ENCODE measurements at regions not wholly inside any gene's neighbourhood (a gene's known extent, or its start where the extent isn't known, plus 50 kb on each side); places are given as distances from the start of the nearest gene placed in this dataset.

GRCh38 chr10:130554701-130555410, 418.7 kb downstream of the GLRX3 start:
- DNase-seq (ENCODE audit: low read depth in 2 of 2, low spot score in 1 of 2), result no peak

- DNase-seq (ENCODE audit: low read depth in 2 of 2, low spot score in 1 of 2), result no peak
Measured at GRCh38 chr10:130555411-130555750, 419.2 kb downstream of the GLRX3 start.

GRCh38 chr10:130557181-130557845, 421.1 kb downstream of the GLRX3 start:
- DNase-seq (ENCODE audit: low read depth in 2 of 2, low spot score in 1 of 2), result no peak

GRCh38 chr10:130558746-130559546, 422.8 kb downstream of the GLRX3 start:
- DNase-seq (ENCODE audit: low read depth in 2 of 2, low spot score in 1 of 2), result no peak

GRCh38 chr10:130559547-130559880, 423.3 kb downstream of the GLRX3 start:
- DNase-seq (ENCODE audit: low read depth in 2 of 2, low spot score in 1 of 2), result no peak

- DNase-seq (ENCODE audit: low read depth in 2 of 2, low spot score in 1 of 2), result no peak
Measured at GRCh38 chr10:130560116-130560515, 423.9 kb downstream of the GLRX3 start.

GRCh38 chr10:130560573-130560972, 424.4 kb downstream of the GLRX3 start:
- DNase-seq (ENCODE audit: low read depth in 2 of 2, low spot score in 1 of 2), result no peak

GRCh38 chr10:130561681-130562080, 425.5 kb downstream of the GLRX3 start:
- DNase-seq (ENCODE audit: low read depth in 2 of 2, low spot score in 1 of 2), result no peak

- DNase-seq (ENCODE audit: low read depth in 2 of 2, low spot score in 1 of 2), result no peak
Measured at GRCh38 chr10:130567011-130567410, 430.8 kb downstream of the GLRX3 start.

GRCh38 chr10:130567436-130567835, 431.2 kb downstream of the GLRX3 start:
- DNase-seq (ENCODE audit: low read depth in 2 of 2, low spot score in 1 of 2), result no peak

- DNase-seq (ENCODE audit: low read depth in 2 of 2, low spot score in 1 of 2), result no peak
Measured at GRCh38 chr10:130568246-130568645, 432.1 kb downstream of the GLRX3 start.

- no peak for DNase-seq (ENCODE audit: low read depth in 2 of 2, low spot score in 1 of 2)
Measured at GRCh38 chr10:130570074-130570473, 433.9 kb downstream of the GLRX3 start.

GRCh38 chr10:130571674-130572073, 435.5 kb downstream of the GLRX3 start:
- DNase-seq (ENCODE audit: low read depth in 2 of 2, low spot score in 1 of 2), result no peak

- DNase-seq (ENCODE audit: low read depth in 2 of 2, low spot score in 1 of 2), result no peak
Measured at GRCh38 chr10:130573446-130573845, 437.3 kb downstream of the GLRX3 start.

- no peak for DNase-seq (ENCODE audit: low read depth in 2 of 2, low spot score in 1 of 2)
Measured at GRCh38 chr10:130575756-130576285, 439.6 kb downstream of the GLRX3 start.

GRCh38 chr10:130576427-130576826, 440.2 kb downstream of the GLRX3 start:
- DNase-seq (ENCODE audit: low read depth in 2 of 2, low spot score in 1 of 2), result no peak

- no peak for DNase-seq (ENCODE audit: low read depth in 2 of 2, low spot score in 1 of 2)
Measured at GRCh38 chr10:130577039-130577438, 440.8 kb downstream of the GLRX3 start.

GRCh38 chr10:130578532-130579289, 442.5 kb downstream of the GLRX3 start:
- no peak for DNase-seq (ENCODE audit: low read depth in 2 of 2, low spot score in 1 of 2)

- DNase-seq (ENCODE audit: low read depth in 2 of 2, low spot score in 1 of 2), result no peak
Measured at GRCh38 chr10:130579913-130580312, 443.7 kb downstream of the GLRX3 start.

- no peak for DNase-seq (ENCODE audit: low read depth in 2 of 2, low spot score in 1 of 2)
Measured at GRCh38 chr10:130580975-130581374, 444.8 kb downstream of the GLRX3 start.

GRCh38 chr10:130587718-130588117, 451.5 kb downstream of the GLRX3 start:
- DNase-seq (ENCODE audit: low read depth in 2 of 2, low spot score in 1 of 2), result no peak
